Left ventricle myocardium superior (tissue), 1 donor: ENCODE measurements at regions not wholly inside any gene's neighbourhood (a gene's known extent, or its start where the extent isn't known, plus 50 kb on each side); places are given as distances from the start of the nearest gene placed in this dataset.
"Not testable (repeated sequence)": the region's sequence is repeated elsewhere in the genome, so short reads cannot be mapped to it uniquely, and the experiment has no call there.

Experiments
- ATAC-seq: fragments of 200-7000 bp; cut with Tn5 transposase; one replicate; pipeline ENCODE4 v1.9.1; 2020; ENCODE audit warnings: mild to moderate bottlenecking, moderate library complexity
- DNase-seq: peaks from one replicate; pipeline ENCODE4 v3.0.0-alpha.2; 2020
- intact Hi-C: fragments of 100-400 bp; cut with micrococcal nuclease; formaldehyde crosslinking; loops from one replicate; pipeline ENCODE4 v1.11.0; 2022
- donor health status: DM: no; HTN: yes; CAD: no; lungs with severe emphysema.

DNA sequence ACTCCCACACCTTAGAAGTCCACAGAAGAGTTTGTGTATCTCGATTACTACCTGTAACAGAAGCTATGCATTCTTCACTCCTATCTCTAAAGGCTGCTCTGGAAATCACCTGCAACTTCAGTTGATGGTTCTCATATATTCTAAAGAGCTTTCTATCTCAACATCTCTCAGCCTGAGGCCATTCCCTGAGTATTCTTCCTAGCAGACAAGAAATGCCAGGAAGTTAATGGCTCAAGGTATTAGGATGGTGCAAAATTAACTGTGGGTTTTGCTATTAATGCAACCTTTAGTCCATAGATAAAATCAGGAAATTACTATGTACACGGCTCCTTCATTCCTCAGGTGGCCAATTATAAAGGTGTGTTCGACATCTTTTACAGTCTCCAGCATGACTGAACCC lies 290.1 kb downstream of the ZNF716 start:
- intact Hi-C loops, DNase-seq, ATAC-seq: not testable (repeated sequence)

DNA sequence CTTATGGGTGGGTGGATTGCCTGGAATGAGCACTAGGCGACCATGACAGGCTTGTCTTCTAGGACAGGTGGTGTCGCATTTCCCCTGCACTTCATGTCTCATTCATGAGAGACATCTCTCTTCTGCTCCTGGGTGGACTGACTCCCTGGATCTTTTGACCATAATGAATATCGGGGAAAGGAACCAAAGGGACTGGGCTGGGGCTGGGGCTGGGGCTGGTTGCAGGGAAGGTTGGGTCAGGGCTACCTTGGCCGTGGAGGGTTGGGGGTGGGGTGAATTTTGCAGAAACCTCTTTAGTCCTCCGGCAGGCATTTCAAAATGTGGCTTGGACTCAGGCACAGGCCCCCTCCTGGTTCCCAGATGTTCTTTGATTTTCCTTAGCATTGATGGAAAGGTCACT lies 319.2 kb downstream of the ZNF716 start:
- intact Hi-C loops = no loop called here
- DNase-seq = no peak

DNA sequence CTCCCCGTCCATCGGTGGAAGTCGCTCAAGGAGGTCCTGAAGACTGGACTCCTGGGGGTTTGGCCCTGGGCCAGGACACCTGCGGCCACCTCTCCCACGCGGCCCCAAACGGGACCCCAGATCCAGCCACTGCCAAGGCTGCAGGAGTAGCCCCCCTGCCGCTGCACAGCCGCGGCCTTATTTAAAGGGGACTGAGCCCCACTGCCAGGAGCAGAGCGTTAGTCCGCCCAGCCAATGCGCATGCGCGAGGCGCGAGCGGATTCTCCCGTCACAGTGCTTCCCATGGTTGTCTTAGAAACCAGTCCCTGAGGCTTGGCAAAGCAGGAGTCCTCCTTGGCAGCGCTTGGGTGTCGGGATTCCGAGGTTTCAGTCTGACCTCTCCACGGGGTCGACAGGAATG lies 320.0 kb downstream of the ZNF716 start:
- DNase-seq = no peak
- ATAC-seq = no peak
- intact Hi-C loops = no loop called here

More for the DNA sequence above, 319.2 kb downstream of the ZNF716 start:
- no peak for ATAC-seq

DNA sequence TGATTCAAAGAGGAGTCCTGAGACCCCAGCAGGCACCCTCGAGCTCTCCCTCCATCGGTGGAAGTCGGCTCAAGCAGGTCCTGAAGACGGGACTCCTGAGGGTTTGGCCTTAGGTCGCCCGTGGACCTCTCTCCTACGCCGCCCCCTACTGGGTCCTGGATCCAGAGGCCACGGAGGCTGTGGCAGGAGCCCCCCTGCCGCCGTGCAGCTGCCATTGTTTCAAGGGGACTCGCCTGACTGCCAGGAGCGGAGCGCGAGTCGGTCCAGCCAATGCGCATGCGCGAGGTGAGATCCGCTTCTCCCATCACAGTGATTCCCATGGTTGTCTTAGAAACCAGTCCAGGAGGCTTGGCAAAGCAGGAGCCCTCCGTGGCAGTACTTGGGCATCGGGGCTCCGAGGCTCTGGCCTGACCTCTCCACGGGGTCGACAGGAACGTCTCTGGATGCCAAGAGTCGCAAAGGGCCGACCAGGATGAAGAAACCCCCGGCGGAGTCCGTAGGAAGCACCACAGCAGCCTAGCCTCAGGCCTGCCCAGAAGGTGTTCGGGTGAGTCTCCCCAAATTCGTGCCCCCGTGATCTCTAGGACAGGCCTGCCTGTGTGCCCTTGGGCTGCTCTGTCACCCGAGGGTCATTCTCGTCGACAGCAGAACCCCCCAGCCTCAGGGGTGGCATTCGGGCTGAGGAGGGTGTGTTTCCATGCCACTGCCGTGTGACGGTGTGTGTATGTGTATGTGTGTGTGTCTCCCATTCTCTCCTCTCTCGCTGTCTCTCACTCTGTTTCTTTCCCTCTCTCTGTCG lies 322.3 kb downstream of the ZNF716 start:
- ATAC-seq (no peak), DNase-seq (no peak)
- intact Hi-C loops = no loop called here

DNA sequence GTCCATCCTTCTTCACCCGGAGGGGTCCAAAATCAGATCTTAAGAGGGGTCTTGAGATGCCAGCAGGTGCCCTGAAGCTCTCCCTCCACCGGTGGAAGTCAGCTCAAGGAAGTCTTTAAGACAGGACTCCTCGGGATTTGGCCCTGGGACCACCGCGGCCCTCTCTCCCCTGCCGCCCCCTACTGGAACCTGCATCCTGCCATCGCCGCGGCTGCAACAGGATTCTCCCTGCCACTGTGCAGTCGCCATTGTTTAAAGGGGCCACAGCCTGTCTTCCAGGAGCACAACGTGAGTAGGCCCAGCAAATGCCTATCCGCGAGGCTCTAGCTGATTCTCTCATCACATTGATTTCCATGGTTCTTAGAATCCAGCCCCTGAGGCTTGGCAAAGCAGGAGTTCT lies 324.3 kb downstream of the ZNF716 start:
- intact Hi-C loops = no loop called here
- no peak for ATAC-seq
- no peak for DNase-seq

DNA sequence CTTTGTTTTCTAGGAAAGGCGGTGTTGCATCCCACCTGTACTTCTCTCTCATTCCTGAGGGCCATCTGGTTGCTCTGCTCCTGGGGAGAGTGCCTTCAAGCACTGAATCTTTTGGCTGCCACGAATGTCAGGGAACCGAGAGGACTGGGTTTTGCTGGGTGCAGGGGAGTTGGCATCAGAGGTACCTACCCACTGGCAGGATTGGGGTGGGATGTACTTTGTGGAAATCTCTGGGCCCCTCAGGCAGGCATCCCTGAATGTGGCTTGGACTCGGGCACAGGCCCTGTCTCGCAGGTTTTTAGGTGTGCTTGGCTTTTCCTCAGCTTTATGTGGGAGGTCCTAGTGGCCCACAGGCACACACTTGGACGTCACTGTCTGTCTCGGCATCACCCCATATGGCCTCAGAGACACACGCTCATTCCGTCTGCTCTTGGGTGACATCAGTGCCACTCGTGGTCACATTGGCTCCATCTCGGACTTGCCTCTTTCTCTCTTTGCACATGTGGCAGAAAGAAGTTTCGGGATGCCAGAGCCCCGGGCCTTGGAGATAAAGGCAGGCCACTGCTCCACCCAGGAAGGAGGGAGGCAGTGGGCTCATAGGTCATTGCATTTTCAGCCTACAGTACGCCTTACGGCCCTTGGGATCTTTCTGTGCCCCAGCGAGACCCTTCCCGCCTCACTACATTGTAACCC lies 325.6 kb downstream of the ZNF716 start:
- DNase-seq (no peak), ATAC-seq (no peak)
- intact Hi-C loops = no loop called here

DNA sequence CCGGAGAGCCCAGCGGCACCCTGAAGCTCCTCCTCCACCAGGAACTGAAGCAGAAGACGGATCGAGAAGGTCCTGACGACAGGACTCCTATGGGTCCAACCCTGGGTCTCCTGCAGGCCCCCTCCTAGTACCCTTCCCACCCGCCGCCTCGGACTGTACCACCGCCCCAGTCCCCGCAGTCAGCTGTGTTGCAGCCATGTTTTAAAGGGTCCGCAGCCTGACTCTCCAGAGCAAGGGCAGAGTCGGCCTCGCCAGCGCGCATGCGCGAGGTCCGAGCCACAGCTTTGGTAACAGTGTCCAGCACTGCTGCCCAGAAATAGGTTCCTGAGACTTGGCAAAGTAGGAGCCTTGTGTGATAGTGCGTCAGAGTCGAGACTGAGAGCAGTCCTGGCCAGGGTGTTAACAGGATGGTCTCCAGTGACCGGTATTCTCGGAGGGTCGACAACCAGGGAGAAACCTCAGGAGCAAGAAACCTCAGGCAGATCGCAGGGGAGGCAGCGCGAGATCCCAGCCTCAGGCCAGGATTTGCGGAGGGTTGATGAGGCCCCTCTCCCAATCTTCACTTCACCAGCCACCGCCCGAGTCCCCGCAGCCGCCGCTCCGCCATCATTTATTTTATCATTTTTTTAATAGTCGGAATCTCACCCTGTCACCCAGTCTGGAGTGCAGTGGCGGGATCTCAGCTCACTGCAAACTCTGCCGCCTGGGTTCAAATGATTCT lies 326.3 kb downstream of the ZNF716 start:
- ATAC-seq, DNase-seq, intact Hi-C loops: not testable (repeated sequence)

DNA sequence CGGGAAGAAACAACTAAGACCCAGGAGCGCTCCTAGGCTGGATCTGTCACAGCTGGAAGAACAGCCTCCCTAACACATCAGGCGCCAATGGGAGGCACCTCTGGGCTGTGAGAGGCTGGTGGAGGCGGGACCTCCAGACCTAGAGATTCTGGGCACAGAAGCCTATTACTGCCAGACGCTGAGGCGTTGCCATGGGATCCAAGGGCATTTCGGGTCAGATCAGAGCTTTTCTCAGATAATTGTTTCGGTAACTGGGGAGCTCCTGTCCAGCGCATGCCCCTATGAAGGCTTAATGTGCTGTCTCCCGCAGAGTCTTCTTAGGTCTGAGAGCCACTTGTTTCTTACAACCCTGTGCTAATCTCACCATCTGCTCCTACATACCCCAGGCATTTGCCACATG lies 339.2 kb downstream of the ZNF716 start:
- no peak for ATAC-seq

DNA sequence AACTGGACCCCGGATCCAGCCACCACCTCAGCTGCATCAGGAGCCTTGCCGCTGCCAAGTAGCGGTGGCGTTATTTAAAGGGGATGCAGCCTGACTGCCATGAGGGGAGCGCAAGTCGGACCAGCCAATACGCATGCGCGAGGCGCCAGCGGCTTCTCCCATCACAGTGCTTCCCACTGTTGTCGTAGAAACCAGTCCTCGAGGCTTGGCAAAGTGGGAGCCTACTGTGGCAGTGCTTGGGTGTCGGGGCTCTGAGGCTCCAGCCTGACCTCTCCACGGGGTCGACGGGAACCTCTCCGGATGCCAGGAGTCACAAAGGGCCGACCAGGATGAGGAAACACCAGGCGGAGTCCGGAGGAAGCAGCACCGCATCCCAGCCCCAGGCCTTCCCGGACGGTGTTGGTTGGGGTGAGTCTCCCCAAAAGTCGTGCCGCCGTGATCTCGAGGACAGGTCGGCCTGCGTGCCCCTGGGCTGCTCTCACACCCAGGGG lies 369.6 kb downstream of the ZNF716 start:
- ATAC-seq = no peak
- intact Hi-C loops = no loop called here
- no peak for DNase-seq

More for the DNA sequence above, 339.2 kb downstream of the ZNF716 start:
- intact Hi-C loops = no loop called here
- DNase-seq = no peak

DNA sequence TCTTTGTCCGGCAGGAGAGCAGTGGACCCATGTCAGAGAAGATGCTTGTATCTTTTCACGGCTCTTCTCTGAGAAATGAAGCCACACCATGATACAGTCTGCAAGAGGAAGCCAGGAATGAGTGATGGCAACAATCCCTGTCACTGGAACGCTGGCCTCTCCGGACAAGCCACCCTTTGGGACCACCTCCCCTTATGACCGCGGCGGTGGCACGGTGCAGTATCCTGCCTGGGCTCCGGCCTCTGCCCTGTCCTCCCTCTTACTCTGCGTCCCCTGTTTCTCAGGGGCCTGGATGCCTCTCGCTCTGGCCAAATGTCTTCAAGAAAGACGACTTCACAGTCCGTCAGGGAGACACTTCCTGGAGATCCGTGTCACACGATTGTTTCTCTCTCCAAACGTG lies 370.5 kb downstream of the ZNF716 start:
- ATAC-seq (no peak), DNase-seq (no peak)
- intact Hi-C loops = no loop called here

DNA sequence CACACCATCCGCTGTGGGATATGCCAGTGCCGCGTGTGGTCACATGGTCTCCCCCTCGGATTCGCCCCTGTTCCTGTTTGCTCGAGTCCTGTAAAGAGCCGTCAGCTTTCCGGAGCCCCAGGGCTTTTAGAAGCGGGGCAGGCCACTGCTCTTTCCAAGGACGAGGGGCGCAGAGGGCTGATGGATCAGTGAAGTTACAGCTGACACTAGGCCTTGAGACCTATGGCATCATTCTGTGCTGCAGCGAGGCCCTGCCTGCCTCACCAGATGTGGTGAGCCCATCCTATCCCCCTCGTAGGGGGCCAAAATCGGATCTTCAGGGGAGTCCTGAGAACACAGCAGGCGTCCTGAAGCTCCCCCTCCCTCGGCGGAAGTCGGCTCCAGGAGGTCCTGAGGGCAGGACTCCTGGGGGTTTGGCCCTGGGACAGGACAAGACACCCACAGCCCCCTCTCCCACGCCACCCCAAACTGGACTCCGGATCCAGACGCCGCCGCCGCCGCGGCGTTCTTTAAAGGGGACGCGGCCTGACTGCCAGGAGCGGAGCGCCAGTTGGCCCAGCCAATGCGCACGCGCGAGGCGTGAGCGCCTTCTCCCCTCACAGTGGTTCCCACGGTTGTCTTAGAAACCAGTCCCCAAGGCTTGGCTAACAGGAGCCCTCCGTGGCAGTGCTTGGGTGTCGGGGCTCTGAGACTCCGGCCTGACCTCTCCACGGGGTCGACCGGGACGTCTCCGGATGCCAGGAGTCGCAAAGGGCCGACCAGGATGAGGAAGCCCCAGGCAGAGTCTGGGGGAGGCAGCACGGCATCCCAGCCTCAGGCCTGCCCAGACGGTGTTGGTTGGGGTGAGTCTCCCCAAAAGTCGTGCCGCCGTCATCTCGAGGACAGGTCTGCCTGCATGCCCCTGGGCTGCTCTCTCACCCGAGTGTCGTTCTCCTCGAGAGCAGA lies 371.7 kb downstream of the ZNF716 start:
- DNase-seq = no peak
- ATAC-seq = no peak
- intact Hi-C loops = no loop called here

DNA sequence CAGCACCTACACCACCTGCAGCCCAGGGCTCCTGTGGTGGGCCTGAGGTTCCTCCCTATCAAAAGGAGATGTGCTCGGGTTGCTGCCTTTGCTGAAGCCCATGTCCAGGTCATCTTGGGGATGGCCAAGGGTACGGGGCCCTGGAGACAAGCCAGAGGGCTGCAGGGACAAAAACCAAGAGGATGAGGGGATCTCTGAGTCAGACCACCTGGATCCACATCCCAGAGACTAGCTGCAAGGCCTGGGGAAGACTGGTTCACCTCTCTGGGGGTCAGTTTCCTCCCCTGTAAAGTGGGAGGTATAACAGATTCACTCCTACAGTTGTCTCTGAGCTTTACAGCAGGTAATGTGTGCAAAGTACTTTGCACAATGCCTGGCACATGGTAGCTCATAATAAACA lies 376.6 kb downstream of the ZNF716 start:
- intact Hi-C loops, ATAC-seq, DNase-seq: not testable (repeated sequence)

DNA sequence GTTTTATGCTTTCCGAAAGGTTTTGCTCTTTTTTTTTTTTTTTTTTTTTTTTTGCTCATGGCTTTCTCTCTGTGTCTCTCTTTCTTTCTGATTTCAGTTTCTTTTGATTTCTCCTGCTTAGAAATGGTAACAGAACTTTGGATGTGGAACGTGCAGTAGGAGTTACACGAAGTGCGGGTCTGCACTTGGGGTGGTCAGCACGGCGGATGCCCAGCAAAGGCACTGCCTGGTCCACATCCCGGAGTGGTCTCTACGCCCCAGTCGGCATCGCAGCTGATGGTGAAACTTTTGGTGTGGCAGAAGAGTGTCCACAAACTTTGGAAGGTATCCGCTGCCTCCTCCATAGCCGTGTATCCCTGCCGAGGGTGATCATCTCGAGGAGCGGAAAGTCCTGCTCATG lies 385.2 kb downstream of the ZNF716 start:
- ATAC-seq, DNase-seq, intact Hi-C loops: not testable (repeated sequence)

DNA sequence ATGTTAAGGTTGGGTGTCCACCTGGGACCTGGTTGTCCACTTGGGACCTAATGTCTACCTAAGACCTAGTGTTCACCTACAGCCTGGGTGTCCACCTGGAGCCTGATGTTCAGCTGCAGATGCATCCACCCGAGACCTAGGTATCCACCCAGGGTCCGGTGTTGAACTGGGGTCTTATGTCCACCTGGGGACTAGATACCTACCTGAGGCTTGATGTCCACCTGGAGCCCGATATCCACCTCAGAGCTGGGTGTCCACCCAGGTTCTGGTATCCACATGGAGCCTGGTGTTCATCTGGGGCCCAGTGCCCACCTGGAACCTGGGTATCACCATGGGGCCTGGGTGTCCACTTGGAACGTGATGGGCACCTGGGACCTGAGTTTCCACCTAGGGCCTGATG lies 389.2 kb downstream of the ZNF716 start:
- intact Hi-C loops, DNase-seq, ATAC-seq: not testable (repeated sequence)

DNA sequence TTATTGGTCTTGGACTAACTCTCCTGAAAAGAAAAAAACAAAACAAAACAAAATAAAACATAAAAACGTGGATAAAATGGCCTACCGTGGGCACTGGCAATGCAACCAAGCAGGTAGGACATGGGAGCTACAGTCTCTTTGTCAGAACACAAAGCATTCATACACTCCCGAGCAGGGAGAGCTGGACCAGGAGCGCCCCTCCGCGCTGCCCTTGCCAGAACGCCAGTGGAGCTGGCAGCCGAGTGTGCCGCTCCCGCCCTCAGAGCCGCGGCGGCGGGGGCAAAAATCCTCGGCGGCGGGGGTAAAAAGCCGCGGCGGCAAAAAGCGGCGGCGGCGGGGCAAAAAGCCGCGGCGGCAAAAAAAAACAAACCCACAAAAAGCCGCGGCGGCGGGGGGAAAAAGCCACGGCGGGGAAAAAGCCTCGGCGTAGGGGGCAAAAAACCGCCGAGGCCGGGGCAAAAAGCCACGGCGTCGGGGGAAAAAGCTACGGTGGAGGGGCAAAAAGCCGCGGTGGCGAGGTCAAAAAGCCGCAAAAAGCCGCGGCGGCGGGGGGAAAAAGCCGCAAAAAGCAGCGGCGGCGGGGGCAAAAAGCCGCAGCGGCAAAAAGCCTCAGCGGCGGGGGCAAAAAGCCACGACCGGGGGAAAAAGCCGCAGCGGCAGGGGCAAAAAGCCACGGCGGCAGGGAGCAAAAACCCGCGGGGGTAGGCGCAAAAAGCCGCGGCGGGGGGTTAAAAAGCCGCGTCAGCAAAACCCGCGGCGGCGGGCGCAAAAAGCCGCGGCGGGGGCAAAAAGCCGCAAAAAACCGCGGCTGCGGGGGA lies 418.1 kb downstream of the ZNF716 start:
- DNase-seq = peak; percentile 33
- intact Hi-C loops = no loop called here
- no peak for ATAC-seq

DNA sequence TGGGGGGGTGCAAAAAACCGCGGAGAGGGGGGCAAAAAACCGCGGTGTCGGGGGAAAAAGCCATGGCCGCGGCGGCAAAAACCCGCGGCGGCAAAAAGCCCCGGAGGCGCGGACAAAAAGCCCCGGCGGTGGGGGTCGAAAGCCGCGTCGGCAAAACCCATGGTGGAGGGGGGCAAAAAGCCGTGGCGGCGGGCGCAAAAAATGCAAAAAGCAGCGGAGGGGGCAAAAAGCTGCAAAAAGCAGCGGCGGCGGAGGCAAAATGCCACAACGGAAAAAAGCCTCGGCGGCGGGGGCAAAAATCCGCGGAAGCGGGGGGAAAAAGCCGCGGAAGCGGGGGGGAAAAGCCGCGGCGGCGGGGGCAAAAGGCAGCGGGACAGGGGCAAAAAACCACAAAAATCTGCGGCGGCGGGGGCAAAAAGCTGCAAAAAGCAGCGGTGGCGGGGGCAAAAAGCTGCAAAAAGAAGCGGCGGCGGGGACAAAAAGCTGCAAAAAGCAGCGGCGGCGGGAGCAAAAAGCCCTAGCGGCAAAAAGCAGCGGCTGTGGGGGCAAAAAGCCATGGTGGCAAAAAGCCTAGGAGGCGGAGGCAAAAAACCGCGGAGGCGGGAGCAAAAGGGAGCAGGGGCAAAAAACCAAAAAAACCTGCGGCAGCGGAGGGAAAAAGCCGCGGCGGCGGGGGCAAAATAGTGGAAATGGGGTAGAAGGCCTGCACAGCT lies 418.9 kb downstream of the ZNF716 start:
- intact Hi-C loops = no loop called here
- ATAC-seq (no peak), DNase-seq (peak; percentile 31)
